ENCODE measurements at regions not wholly inside any gene's neighbourhood (a gene's known extent, or its start where the extent isn't known, plus 50 kb on each side); places are given as distances from the start of the nearest gene placed in this dataset.

- no peak for DNase-seq (ENCODE audit: low spot score)
- Mint-ChIP-seq H3K9me3 (ENCODE audit: unreplicated experiment) (no peaks in the 10 kb centered on the region), H3K36me3 (ENCODE audit: low read depth, unreplicated experiment) (no peaks in the 10 kb centered on the region), H3K4me3 (ENCODE audit: unreplicated experiment) (no peak overlapping the region), H3K4me1 (ENCODE audit: unreplicated experiment) (peaks cover 5% of the 10 kb centered on the region), H3K27ac (ENCODE audit: unreplicated experiment) (no peak overlapping the region), H3K27me3 (ENCODE audit: unreplicated experiment) (no peaks in the 10 kb centered on the region)
- TF ChIP-seq, protein P1, sequence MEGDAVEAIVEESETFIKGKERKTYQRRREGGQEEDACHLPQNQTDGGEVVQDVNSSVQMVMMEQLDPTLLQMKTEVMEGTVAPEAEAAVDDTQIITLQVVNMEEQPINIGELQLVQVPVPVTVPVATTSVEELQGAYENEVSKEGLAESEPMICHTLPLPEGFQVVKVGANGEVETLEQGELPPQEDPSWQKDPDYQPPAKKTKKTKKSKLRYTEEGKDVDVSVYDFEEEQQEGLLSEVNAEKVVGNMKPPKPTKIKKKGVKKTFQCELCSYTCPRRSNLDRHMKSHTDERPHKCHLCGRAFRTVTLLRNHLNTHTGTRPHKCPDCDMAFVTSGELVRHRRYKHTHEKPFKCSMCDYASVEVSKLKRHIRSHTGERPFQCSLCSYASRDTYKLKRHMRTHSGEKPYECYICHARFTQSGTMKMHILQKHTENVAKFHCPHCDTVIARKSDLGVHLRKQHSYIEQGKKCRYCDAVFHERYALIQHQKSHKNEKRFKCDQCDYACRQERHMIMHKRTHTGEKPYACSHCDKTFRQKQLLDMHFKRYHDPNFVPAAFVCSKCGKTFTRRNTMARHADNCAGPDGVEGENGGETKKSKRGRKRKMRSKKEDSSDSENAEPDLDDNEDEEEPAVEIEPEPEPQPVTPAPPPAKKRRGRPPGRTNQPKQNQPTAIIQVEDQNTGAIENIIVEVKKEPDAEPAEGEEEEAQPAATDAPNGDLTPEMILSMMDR (IDR thresholded peaks at IDR 0.05; ENCODE audit: unreplicated experiment): no peak
These were observed 131.2 kb upstream of the ARHGAP42 start for GRCh38 chr11:100555931-100556330.

- DNase-seq (ENCODE audit: low spot score): no peak
- no peak overlapping the region for H3K4me3 Mint-ChIP-seq (ENCODE audit: unreplicated experiment)
- H3K9me3 Mint-ChIP-seq (ENCODE audit: unreplicated experiment): no peaks in the 10 kb centered on the region
- TF ChIP-seq, protein P1 (IDR thresholded peaks at IDR 0.05; ENCODE audit: unreplicated experiment): no peak
- H3K4me1 Mint-ChIP-seq (ENCODE audit: unreplicated experiment): peaks cover 5% of the 10 kb centered on the region
- H3K27ac Mint-ChIP-seq (ENCODE audit: unreplicated experiment): no peak overlapping the region
- H3K36me3 Mint-ChIP-seq (ENCODE audit: low read depth, unreplicated experiment): no peaks in the 10 kb centered on the region
- no peaks in the 10 kb centered on the region for H3K27me3 Mint-ChIP-seq (ENCODE audit: unreplicated experiment)
These were observed 130.3 kb upstream of the ARHGAP42 start for GRCh38 chr11:100556781-100557180.

GRCh38 chr11:100557830-100558611, 129.1 kb upstream of the ARHGAP42 start:
- no peak for DNase-seq (ENCODE audit: low spot score)
- H3K27me3 Mint-ChIP-seq (ENCODE audit: unreplicated experiment): no peaks in the 10 kb centered on the region
- H3K36me3 Mint-ChIP-seq (ENCODE audit: low read depth, unreplicated experiment): no peaks in the 10 kb centered on the region
- H3K27ac Mint-ChIP-seq (ENCODE audit: unreplicated experiment): no peak overlapping the region
- no peaks in the 10 kb centered on the region for H3K4me1 Mint-ChIP-seq (ENCODE audit: unreplicated experiment)
- no peak overlapping the region for H3K4me3 Mint-ChIP-seq (ENCODE audit: unreplicated experiment)
- no peaks in the 10 kb centered on the region for H3K9me3 Mint-ChIP-seq (ENCODE audit: unreplicated experiment)
- TF ChIP-seq, protein P1 (IDR thresholded peaks at IDR 0.05; ENCODE audit: unreplicated experiment): no peak

DNA sequence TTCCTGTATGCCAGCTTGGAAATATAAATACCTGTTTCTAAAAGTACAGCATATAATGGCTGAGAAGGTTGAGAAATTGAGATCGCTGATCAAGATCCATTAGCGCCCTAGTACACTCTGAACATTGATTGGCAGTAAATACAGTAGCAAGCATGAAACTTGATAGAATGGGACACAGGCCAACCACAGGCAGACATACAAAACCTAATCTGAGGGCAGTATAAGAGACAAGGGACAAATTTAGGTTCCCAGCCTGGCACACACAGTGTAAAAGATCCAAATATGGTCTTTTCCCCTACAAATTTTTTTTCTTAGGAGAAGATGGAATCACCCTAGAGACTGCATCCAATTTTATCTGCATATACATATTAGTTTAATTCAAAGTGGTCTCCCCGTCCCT, 126.5 kb upstream of the ARHGAP42 start:
- H3K27ac Mint-ChIP-seq (ENCODE audit: unreplicated experiment): no peak overlapping the region
- H3K4me3 Mint-ChIP-seq (ENCODE audit: unreplicated experiment): no peak overlapping the region
- no peaks in the 10 kb centered on the region for H3K4me1 Mint-ChIP-seq (ENCODE audit: unreplicated experiment)
- DNase-seq (ENCODE audit: low spot score): no peak
- H3K36me3 Mint-ChIP-seq (ENCODE audit: low read depth, unreplicated experiment): no peaks in the 10 kb centered on the region
- TF ChIP-seq, protein P1 (IDR thresholded peaks at IDR 0.05; ENCODE audit: unreplicated experiment): no peak
- H3K9me3 Mint-ChIP-seq (ENCODE audit: unreplicated experiment): no peaks in the 10 kb centered on the region
- no peaks in the 10 kb centered on the region for H3K27me3 Mint-ChIP-seq (ENCODE audit: unreplicated experiment)

GRCh38 chr11:100561323-100561722, 125.8 kb upstream of the ARHGAP42 start:
- no peaks in the 10 kb centered on the region for H3K9me3 Mint-ChIP-seq (ENCODE audit: unreplicated experiment)
- H3K4me3 Mint-ChIP-seq (ENCODE audit: unreplicated experiment): no peak overlapping the region
- no peaks in the 10 kb centered on the region for H3K27me3 Mint-ChIP-seq (ENCODE audit: unreplicated experiment)
- H3K4me1 Mint-ChIP-seq (ENCODE audit: unreplicated experiment): peaks cover 4% of the 10 kb centered on the region
- TF ChIP-seq, protein P1 (IDR thresholded peaks at IDR 0.05; ENCODE audit: unreplicated experiment): no peak
- no peaks in the 10 kb centered on the region for H3K36me3 Mint-ChIP-seq (ENCODE audit: low read depth, unreplicated experiment)
- H3K27ac Mint-ChIP-seq (ENCODE audit: unreplicated experiment): no peak overlapping the region
- no peak for DNase-seq (ENCODE audit: low spot score)

Measured in endothelial cell (in vitro differentiated cells).